Fibroblast of skin of abdomen (primary cell): ENCODE measurements at regions not wholly inside any gene's neighbourhood (a gene's known extent, or its start where the extent isn't known, plus 50 kb on each side); places are given as distances from the start of the nearest gene placed in this dataset.

Source experiments
- DNase-seq: peaks from one replicate; pipeline ENCODE4 v3.0.0-alpha.2; 2013

- DNase-seq: no peak
Observed at GRCh38 chr2:52931660-52932059, 835.9 kb upstream of the CHAC2 start.

- DNase-seq: no peak
Observed at GRCh38 chr2:52929412-52929811, 838.2 kb upstream of the CHAC2 start.

GRCh38 chr2:52919673-52920072 lies 847.9 kb upstream of the CHAC2 start:
- no peak for DNase-seq

- DNase-seq: peak; percentile 16
Observed at GRCh38 chr2:52918551-52918950, 849.1 kb upstream of the CHAC2 start.

- no peak for DNase-seq
Observed at GRCh38 chr2:52916981-52917380, 850.6 kb upstream of the CHAC2 start.

GRCh38 chr2:52904355-52904891 lies 863.2 kb upstream of the CHAC2 start:
- no peak for DNase-seq

- DNase-seq: no peak
Observed at GRCh38 chr2:52897511-52898044, 870.0 kb upstream of the CHAC2 start.

- DNase-seq: no peak
Observed at GRCh38 chr2:52895726-52896340, 871.8 kb upstream of the CHAC2 start.

GRCh38 chr2:52886556-52886955 lies 881.0 kb upstream of the CHAC2 start:
- no peak for DNase-seq

- no peak for DNase-seq
Observed at GRCh38 chr2:52884761-52885352, 882.7 kb upstream of the CHAC2 start.

- DNase-seq: no peak
Observed at GRCh38 chr2:52882974-52883373, 884.6 kb upstream of the CHAC2 start.

GRCh38 chr2:52881606-52882005 lies 886.0 kb upstream of the CHAC2 start:
- DNase-seq: no peak

- DNase-seq: no peak
Observed at GRCh38 chr2:52880872-52881271, 886.7 kb upstream of the CHAC2 start.

GRCh38 chr2:52879561-52879960 lies 888.0 kb upstream of the CHAC2 start:
- DNase-seq: no peak

- no peak for DNase-seq
Observed at GRCh38 chr2:52877703-52878102, 889.9 kb upstream of the CHAC2 start.

- DNase-seq: no peak
Observed at GRCh38 chr2:52874466-52875106, 893.0 kb upstream of the CHAC2 start.

GRCh38 chr2:52862801-52863200 lies 904.8 kb upstream of the CHAC2 start:
- DNase-seq: peak; percentile 66

GRCh38 chr2:52861596-52861995 lies 906.0 kb upstream of the CHAC2 start:
- DNase-seq: no peak

GRCh38 chr2:52859065-52859464 lies 908.5 kb upstream of the CHAC2 start:
- DNase-seq: no peak

- no peak for DNase-seq
Observed at GRCh38 chr2:52857722-52858121, 909.9 kb upstream of the CHAC2 start.

GRCh38 chr2:52852006-52852405 lies 915.6 kb upstream of the CHAC2 start:
- DNase-seq: no peak

GRCh38 chr2:52844701-52845423 lies 922.7 kb upstream of the CHAC2 start:
- no peak for DNase-seq

GRCh38 chr2:52835909-52836308 lies 931.7 kb upstream of the CHAC2 start:
- DNase-seq: no peak
